HG03060 (cell line): ENCODE measurements at regions not wholly inside any gene's neighbourhood (a gene's known extent, or its start where the extent isn't known, plus 50 kb on each side); places are given as distances from the start of the nearest gene placed in this dataset.

ENCODE experiments used
- ATAC-seq: cut with Tn5 transposase; IDR thresholded peaks from one replicate; pipeline ENCODE4 v1.9.1; 2021; ENCODE audit warnings: low read depth, moderate number of reproducible peaks; ENCODE audit not compliant: unreplicated experiment

DNA sequence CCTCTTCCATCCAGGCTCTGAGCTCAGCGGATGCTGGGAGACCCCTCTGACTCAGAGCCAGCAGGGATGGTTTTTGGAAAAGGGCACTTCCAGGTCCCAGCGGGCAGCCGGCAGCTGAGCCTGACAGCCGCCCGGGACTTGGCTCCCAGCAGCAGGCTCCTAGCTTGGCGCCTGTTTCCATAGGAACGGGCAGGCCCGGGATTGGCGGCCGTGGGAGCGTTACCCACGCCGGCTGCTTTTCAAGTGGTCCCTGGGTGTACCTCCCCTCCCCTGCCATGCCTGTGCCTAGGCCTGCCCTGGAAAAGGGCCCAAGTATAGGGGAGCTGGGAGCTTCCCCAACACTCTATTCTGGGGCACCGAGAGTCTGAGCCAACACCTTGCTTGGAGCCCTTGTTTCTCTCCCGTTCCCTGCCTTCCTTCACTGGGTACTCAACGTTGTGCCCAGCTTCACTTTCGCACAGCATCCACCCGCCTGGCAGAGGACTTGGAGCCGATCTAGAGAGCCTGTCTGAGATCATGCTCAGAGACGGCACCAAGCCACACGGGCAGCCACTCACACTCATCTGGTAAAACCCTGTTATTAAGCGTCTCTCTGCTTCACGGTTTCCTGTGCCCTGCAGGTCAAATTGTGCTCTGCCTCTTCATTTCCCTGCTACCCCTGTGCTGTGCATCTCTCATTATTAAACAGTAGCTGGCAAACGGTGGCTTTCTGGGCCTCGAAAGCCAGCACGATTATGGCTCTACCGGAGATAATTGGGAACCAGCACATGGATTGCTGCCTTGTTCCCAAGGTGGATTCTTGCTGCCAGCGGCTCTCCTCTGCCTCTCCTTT, 521.5 kb downstream of the BCOR start:
- no peak for ATAC-seq

DNA sequence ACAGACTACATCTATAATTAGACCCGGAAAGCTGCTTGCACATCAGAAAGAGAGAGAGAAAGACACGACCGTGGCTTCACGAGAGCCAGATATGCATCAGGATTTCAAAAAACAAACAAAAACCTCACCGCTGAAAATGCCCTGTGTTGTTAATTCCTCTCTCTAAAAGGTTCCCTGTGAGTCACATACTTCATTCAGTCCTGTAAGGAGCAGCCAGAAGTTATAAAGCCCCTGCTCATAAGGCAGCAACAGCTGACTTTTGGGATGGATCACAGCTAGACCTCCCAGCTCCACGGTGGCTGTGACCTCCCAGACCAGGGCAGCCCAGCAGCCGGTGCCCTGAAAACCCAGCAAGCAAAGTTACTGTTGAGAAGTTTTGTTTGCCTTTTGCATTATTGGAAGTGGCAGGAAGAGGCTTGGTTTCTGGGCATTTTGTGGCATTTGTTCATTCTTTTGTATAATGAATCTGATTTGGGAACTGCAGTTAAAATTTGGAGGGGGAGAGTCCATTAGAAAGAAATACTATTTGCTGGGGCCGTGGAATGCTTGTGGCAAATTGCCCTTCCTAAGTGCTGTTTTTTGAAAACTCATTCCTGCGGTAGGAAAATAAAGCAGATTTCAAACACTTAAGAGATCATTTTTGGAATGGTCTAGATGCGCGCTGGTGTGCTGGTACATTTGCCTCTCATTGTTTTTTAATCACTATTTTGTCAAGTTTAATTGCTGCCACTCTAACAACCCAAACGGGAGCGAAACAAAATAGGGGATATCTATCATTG, 520.4 kb downstream of the BCOR start:
- no peak for ATAC-seq

DNA sequence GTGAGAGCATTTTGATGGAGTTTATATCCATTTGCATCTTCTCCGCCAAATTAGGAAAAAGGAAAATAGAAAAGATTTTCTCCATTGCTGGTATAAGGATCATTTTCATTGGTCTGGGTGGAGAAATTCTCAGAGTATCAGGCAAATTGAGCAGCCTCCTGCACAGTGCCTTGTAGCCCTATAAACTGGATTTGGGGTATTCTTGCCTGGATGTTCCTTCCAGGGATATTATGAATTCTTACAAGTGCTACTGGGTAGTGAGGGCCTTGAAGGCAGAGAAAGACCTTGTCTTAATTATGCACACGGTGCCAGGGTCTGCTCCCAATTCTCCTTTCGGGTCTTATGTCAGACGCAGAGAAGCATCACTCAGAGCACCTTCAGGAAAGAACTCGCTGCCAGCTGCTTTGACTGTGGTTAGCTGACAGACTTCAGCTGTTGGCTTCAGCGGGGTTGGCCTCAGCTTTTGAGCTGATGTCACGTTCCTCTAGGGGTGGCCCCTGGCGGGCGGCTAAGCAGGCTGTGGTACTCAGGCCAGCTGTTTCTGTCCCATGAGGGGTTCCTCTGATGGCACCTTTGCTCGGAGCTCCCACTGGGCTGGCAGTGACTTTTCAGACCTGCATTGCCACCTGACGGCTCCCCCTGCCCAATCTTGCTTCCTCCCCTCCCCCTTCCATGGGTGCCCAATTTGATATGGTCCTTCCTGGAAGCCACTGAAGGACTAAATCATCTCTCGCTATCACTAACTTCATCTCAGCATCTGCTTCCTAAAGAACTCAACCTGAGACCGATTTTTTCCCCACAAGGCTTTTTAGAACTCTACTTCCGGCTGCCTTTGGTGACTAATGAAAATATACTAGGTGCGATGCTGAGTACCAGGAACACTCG, 519.5 kb downstream of the BCOR start:
- ATAC-seq, result peak; percentile 89

DNA sequence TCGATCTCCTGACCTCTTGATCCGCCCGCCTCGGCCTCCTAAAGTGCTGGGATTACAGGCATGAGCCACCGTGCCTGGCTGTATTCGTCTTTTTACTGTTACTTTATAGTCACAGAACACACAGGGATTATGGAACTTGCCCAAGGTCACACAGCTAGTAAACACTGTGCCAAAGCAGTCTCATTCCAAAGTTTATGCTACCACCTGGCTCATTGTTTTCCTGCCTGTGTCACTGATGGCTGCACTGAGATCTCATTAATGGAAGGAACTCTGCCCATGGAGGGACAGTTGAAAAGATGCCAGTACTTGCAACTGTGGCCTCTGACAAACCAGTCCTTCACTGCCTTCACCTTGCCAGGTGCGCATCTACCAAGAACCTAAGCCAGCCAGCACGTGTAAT, 517.7 kb downstream of the BCOR start:
- ATAC-seq, result no peak

DNA sequence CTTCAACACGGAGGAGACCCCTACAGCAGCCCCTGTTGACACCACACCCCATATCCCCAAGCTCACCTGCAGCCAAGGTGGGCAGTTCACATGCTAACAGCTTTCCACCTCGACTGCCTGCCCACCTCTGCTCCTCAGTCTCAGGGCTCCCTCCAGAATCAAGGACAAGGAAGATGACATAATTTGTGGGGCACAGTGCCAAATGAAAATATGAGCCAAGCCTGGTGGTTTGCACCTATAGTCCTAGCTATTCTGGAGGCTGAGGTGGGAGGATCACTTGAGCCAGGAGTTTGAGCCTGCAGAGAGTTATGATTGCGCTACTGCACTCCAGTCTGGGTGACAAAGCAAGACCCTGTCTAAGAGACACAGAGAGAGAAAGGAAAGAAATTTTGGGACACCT, 516.3 kb downstream of the BCOR start:
- no peak for ATAC-seq

DNA sequence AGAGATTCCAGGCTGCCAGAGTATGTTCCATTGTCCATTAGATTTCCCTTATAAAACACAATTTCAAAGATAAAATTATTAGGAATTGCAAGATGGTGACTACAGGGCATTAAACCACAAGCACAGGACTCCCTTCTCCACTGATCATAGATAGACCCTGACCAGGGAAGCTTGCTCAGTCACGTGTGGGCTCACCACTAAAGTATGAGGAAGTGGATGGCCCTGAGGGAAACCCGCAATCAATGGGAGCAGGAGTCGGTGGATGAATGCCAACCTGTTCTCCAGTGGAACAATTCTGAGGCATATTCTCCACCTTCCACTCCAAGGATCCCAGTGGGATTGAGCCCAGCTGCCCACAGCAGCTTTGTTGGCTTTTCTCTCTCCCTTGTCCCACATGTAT, 515.7 kb downstream of the BCOR start:
- ATAC-seq, result no peak

DNA sequence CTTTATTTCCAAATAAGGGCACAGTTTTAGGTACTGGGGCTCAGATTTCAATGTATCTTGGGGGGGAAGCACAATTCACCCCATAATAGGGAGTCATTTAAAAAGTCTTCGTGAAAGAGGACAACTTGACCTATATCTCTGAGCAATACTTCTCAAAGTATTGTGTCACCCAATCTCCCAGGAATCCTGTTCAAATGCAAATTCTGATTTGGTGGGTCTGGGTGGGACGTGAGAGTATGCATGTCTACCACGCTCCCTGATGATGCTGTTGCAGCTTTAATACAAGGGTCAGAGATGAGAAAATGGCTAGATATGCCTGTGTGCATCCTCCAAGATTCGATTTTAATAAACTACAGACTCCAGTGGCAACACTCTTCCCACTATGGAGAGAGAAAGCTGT, 514.8 kb downstream of the BCOR start:
- ATAC-seq, result no peak

DNA sequence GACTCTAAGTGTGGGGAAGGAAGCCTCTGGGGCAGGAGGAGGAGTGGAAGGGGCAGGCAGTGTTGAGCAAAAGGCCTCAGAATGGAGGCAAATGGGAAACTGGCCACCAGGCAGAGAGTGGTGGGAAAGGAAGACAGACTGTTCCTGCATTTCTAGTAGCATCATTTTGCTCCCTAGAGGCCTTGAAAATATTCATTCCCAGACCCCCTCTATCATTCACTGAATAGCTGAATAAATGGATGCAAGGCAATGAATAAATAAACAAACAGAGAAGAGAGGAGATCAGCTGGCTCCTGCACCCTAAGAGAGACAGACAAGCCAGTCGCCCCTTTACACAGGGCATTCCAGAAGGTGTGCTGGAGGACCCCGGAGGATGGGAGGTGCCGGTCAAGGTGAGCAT, 511.9 kb downstream of the BCOR start:
- ATAC-seq, result no peak

DNA sequence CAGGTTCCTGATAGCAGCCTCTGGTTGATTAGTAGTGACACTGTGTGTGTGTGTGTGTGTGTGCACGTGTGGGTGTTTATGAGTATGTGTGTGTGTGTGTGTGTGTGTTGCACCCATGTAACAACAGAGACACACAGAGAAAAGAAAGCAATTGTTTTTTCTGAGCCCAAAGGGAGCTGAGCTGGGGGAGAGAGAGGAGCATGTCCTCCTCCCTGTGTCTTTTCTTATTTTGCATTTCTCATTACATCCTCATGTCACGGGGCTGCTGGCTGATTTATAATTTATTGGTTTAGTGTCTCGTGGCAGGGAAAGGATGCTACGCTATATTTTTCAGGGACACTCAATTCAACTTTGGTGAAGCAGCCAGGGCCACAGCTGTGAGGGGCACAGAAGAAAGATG, 511.4 kb downstream of the BCOR start:
- ATAC-seq, result no peak

DNA sequence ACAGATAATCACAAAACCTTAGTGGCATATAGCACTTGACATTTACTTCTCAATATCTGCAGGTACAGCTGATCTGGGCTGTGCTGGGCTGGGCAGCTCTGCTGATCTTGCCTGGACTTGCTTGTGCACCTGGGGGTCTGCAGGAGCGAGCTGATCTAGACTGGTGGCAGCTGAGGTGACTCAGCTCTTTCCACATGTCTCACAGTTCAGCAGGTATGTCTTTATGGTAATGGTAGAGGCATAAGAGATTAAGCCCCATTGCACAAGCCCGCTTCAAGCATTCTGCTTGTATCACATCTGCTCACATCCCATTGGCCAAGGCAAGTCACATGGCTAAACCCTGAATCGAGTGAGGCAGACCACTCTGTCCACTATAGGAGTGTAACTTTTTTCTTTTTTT, 506.7 kb downstream of the BCOR start:
- no peak for ATAC-seq

DNA sequence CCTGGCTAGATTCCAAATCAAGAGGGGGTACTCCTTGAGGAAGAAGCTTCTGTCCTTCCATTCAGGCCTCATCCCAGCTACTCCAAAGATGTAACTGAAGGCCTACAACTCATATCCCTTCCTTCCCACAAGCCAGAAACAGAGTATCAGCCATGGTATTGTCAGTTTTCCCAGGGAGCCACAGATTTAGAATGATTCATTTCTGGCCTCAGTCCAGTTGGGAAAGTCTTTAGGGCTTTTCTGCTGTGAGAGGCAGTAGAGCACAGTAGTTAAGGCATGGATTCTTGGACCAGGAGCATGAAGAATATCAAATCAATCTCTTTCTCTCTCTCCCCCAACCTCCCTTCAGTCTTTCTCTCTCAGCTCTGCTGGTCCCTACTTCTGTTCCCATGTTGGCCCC, 505.0 kb downstream of the BCOR start:
- no peak for ATAC-seq

DNA sequence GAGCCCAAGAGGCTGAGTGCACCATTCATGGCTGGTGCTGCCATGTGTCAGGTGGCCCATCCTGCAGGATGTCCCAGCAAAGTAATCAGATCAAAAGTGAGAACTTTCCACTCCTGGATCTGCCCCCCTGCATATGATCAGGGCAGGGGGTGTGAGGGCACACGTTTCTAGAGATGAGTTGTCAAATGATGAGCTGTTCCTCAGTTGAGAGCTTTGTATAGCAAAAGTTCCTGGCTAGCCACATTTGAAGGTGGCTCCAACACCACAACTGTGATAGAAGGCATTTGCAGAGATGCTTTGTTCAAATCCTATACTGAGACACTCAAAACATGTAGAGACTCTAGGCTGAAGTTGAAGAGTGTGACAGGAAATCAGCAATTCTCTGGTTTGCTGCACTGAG, 501.8 kb downstream of the BCOR start:
- no peak for ATAC-seq

DNA sequence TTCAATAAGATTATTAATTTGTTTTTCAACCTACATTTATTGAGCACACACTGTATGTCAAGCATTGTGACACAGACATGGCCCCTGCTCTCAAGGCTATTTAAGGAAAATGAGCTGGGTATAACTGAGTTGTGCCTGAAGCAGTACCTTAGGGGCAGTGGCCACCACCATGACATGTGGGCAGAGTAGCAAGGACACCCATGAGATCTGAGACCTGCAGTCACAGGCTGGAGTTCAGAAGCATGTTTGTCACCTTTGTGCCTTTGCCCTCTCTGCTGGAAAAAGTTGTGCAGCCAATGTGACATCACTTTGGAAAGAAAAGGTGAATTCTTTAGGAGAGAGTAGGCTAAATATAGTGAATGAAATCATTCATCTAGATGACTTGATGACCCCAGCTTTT, 501.3 kb downstream of the BCOR start:
- no peak for ATAC-seq

DNA sequence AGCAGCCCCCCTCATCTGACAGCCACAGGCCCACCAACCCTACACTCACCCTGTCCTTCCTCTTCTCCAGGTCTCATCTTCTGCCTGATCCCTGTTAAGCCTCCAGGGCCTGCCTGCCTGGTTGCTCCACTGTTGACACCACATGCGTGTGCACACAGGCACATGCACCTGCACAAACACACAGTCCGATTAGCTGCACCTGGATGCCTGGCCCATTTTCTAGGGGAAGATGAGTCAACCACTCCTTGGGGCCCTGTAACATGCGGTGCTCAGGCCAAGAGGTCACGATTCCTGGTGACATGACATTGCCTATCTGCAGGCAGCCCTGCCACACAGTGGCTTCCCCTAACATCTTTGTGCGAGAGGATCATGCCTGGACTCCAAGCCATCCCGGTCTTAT, 498.4 kb downstream of the BCOR start:
- no peak for ATAC-seq

DNA sequence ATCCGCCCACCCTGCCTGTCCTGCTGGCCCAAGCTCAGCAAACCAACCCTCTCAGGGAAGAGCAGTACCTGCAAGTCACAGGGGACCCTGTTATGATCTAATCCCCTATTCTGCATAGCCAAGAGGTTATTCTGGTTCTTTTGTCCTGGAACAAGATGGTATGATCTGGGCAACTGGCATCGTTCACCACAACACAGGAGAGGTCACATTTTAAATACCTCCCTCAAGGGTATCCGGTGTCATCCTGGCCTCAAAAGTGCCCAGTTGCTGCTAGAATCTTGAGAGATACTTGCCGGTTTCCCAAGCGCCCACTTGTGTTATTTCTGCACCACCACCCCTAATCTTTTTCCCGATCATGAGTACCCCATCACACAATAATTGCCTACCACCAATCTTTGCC, 497.5 kb downstream of the BCOR start:
- no peak for ATAC-seq

DNA sequence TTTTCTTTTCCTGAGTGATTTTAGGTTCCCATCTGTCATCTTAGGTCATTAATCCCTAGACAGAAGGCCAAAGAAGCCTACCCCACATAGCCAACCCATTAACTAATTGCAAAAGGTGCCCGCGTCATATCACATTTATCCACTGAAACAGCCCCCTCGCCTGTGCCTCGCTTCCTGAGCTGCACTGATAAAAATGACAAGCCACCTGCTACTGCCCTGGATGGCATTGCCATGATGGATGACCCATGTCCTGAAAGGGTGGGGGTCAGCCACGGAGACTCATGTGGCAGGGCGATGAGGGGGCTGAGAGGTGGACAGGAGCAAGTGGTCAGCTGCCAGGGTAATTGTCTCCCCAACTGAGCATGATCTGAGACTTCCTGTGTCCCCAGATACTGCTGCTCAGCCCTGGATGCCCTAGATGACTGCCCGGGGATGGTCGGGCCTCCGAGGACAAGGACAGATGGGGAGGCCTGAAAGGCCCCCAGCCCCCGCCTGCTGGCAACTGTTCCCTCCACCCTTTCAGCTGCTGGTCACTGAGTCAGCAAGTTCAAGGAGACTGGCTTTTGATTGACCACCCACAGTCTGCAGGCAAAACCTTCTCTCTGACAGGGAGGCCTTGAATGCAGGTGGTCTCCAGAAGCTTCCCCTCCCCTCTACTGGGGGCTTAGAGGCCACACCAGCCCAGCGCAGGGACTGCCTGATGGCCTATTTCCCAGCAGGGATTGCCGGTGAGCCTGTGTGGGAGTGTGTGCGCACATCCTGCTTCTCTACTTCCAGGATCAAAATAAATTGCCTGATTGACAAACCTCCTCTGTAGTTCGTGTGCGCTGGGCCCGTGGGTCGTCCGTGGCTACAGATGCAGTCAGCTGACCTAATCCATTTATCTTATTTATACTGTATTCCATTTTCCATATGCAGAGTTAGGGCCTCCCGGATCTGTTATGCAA, 496.3 kb downstream of the BCOR start:
- no peak for ATAC-seq

DNA sequence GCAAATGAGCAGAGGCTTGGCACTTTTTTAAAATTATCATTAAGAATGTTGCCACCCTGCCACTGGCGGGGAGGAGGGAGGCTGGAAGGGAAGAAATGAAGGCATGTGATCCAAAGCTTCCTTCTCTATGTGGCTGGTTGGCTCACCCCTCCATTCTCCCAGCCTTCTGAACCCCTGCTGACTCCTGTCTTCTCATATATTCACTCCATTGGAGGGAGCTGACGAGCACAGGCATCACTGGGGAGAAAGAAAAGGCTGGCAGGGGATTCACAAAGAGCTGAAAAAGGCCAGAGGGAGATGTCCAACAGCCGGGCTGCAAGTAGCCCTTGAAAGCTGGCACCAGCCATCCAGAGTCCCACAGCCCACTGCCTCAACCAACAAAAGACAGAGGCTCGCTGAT, 495.6 kb downstream of the BCOR start:
- no peak for ATAC-seq

DNA sequence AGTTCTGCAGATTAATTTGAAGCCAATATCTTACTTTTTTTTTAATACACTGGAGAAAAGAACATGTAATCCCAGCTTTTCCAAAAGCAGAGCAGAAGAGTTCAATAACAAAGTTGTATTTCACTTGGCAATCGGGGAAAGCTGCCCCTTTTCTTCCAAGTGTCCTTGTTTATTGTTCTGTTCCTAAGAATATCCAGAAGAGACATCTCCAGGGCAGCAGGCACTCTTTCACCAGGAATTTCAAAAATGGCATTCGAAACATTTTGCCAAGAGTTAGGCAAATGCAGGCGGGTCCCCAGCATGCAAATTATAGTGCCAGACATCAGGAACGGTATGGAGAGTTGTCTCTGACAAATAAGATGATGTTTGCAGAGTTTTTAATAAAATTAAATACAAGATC, 494.5 kb downstream of the BCOR start:
- ATAC-seq, result no peak

DNA sequence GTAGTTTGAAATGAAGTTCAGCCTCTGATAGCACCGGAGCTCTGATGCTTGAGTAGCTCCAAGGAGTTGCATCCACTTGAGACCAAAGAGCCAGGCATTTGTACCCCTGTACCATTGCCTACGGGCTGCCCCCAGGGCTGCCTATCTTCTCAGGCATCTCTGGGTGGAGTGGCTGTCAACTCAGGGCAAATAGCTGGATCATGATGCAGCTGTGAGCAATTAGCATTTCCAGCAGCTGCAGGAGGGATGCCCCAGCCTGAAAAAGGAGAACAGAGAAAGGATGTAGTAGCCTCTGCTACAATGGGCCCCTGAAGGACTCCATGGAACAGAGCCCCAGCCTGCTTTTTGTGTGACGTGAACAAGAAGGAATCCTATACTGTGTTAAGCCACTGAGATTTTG, 492.6 kb downstream of the BCOR start:
- no peak for ATAC-seq

DNA sequence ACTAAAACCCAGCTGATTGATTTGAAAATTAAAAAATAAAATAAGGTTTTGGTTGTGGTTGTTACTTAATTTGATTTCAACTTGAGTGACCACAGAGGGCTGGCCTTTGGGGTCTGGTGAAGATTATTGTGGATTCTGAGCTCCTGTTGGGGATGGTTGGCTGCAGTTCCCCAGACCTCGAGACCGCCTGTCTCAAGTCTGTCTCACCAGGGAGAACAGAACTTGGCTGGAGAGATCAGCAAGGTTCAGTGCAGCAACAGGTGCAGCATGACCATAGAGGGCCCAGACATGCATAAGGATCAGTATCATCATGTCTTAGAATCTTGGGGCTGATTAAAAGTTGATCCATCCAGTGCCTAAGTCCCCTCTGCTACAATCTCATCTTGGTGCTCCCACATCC, 491.9 kb downstream of the BCOR start:
- no peak for ATAC-seq
